ENCODE measurements at regions not wholly inside any gene's neighbourhood (a gene's known extent, or its start where the extent isn't known, plus 50 kb on each side); places are given as distances from the start of the nearest gene placed in this dataset.
"Not testable (repeated sequence)": the region's sequence is repeated elsewhere in the genome, so short reads cannot be mapped to it uniquely, and the experiment has no call there.

GRCh38 chr4:59503731-59504130, 1696.4 kb upstream of the ADGRL3 start:
- Histone ChIP-seq H3K4me3 (no peak overlapping the region), H3K27me3 (no peaks in the 10 kb centered on the region), H3K9me3 (no peaks in the 10 kb centered on the region), H3K36me3 (no peaks in the 10 kb centered on the region), H3K4me1 (no peaks in the 10 kb centered on the region), H3K27ac (no peak overlapping the region)
- intact Hi-C loops (cut with DNase I): no loop called here
- WGBS, 2 donors: 64 to 80% methylated on average over 1 of the region's 1 CpG
- TF ChIP-seq POLR2AphosphoS5 (IDR thresholded peaks at IDR 0.05) (no peak), EP300 (IDR thresholded peaks at IDR 0.05) (no peak), POLR2A (IDR thresholded peaks at IDR 0.05) (no peak)
- TF ChIP-seq, protein P1, sequence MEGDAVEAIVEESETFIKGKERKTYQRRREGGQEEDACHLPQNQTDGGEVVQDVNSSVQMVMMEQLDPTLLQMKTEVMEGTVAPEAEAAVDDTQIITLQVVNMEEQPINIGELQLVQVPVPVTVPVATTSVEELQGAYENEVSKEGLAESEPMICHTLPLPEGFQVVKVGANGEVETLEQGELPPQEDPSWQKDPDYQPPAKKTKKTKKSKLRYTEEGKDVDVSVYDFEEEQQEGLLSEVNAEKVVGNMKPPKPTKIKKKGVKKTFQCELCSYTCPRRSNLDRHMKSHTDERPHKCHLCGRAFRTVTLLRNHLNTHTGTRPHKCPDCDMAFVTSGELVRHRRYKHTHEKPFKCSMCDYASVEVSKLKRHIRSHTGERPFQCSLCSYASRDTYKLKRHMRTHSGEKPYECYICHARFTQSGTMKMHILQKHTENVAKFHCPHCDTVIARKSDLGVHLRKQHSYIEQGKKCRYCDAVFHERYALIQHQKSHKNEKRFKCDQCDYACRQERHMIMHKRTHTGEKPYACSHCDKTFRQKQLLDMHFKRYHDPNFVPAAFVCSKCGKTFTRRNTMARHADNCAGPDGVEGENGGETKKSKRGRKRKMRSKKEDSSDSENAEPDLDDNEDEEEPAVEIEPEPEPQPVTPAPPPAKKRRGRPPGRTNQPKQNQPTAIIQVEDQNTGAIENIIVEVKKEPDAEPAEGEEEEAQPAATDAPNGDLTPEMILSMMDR (IDR thresholded peaks at IDR 0.05): no peak
- DNase-seq: no peak

- 91 to 95% methylated on average over 11 of the region's 11 CpGs for WGBS, 2 donors
- H3K4me1 ChIP-seq; H3K27me3 ChIP-seq; DNase-seq; H3K4me3 ChIP-seq; intact Hi-C loops (cut with DNase I); H3K27ac ChIP-seq; H3K9me3 ChIP-seq; H3K36me3 ChIP-seq: not testable (repeated sequence)
These were observed 1688.3 kb upstream of the ADGRL3 start for GRCh38 chr4:59511809-59512208.

- no peaks in the 10 kb centered on the region for H3K4me1 ChIP-seq
- no peaks in the 10 kb centered on the region for H3K36me3 ChIP-seq
- no peaks in the 10 kb centered on the region for H3K9me3 ChIP-seq
- no peak overlapping the region for H3K4me3 ChIP-seq
- no peak overlapping the region for H3K27ac ChIP-seq
- no peak for DNase-seq
- TF ChIP-seq, protein P1 (IDR thresholded peaks at IDR 0.05): no peak
- no peak for TF ChIP-seq EP300 (IDR thresholded peaks at IDR 0.05)
- TF ChIP-seq POLR2AphosphoS5 (IDR thresholded peaks at IDR 0.05): no peak
- TF ChIP-seq POLR2A (IDR thresholded peaks at IDR 0.05): no peak
- WGBS, 2 donors: 82 to 83% methylated on average over 2 of the region's 2 CpGs
- no peaks in the 10 kb centered on the region for H3K27me3 ChIP-seq
- intact Hi-C loops (cut with DNase I): no loop called here
These were observed 1683.1 kb upstream of the ADGRL3 start for GRCh38 chr4:59517007-59517406.

GRCh38 chr4:59518005-59518823, 1681.9 kb upstream of the ADGRL3 start:
- no peak overlapping the region for H3K27ac ChIP-seq
- no peak overlapping the region for H3K4me3 ChIP-seq
- peak; percentile 56 for DNase-seq
- H3K27me3 ChIP-seq: no peaks in the 10 kb centered on the region
- H3K36me3 ChIP-seq: no peaks in the 10 kb centered on the region
- no peaks in the 10 kb centered on the region for H3K9me3 ChIP-seq
- TF ChIP-seq EP300 (IDR thresholded peaks at IDR 0.05) (no peak), POLR2AphosphoS5 (IDR thresholded peaks at IDR 0.05) (no peak), POLR2A (IDR thresholded peaks at IDR 0.05) (no peak)
- TF ChIP-seq, protein P1 (IDR thresholded peaks at IDR 0.05): no peak
- intact Hi-C loops (cut with DNase I): no loop called here
- no peaks in the 10 kb centered on the region for H3K4me1 ChIP-seq
- 61 to 89% methylated on average over 22 of the region's 22 CpGs for WGBS, 2 donors

DNA sequence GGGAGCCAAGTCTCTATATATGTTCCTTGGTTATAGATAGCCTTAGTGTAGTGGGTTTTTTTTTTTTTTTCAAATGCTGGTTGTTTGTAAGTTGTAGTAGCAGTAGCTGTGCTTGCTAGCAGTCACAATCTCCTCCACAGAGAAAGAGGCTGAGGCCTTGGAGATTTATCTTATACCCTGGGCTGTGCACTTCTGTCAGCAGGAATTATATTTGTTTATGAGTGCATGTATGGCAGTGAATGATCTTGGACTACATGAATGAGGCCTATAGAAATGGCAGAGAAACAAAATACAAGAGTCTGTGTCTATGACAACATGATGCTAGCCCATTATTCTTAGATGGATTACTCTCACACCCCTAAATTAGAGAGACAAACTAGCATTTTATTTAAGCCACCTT, 1674.2 kb upstream of the ADGRL3 start:
- no peaks in the 10 kb centered on the region for H3K36me3 ChIP-seq

More for the DNA sequence above, 1674.2 kb upstream of the ADGRL3 start:
- no peak overlapping the region for H3K4me3 ChIP-seq
- H3K27ac ChIP-seq: no peak overlapping the region
- no peaks in the 10 kb centered on the region for H3K9me3 ChIP-seq
- no peaks in the 10 kb centered on the region for H3K4me1 ChIP-seq
- DNase-seq: no peak
- intact Hi-C loops (cut with DNase I): no loop called here
- no peak for TF ChIP-seq POLR2A (IDR thresholded peaks at IDR 0.05)
- TF ChIP-seq POLR2AphosphoS5 (IDR thresholded peaks at IDR 0.05): no peak
- TF ChIP-seq EP300 (IDR thresholded peaks at IDR 0.05): no peak
- TF ChIP-seq, protein P1 (IDR thresholded peaks at IDR 0.05): no peak
- no peaks in the 10 kb centered on the region for H3K27me3 ChIP-seq

Data from sigmoid colon (tissue), 6 donors.